ENCODE measurements at regions not wholly inside any gene's neighbourhood (a gene's known extent, or its start where the extent isn't known, plus 50 kb on each side); places are given as distances from the start of the nearest gene placed in this dataset.
"Not testable (repeated sequence)": the region's sequence is repeated elsewhere in the genome, so short reads cannot be mapped to it uniquely, and the experiment has no call there.

GRCh38 chr15:79492065-79492464 is 59.9 kb downstream of the MINAR1 start:
- Histone ChIP-seq H3K27me3 (no peaks in the 10 kb centered on the region), H3K9me3 (no peaks in the 10 kb centered on the region), H3K36me3 (no peaks in the 10 kb centered on the region), H3K4me3 (no peak overlapping the region)
- DNase-seq, result no peak

- Histone ChIP-seq H3K9me3 (no peaks in the 10 kb centered on the region), H3K36me3 (no peaks in the 10 kb centered on the region), H3K4me3 (no peak overlapping the region), H3K27me3 (peaks cover 3% of the 10 kb centered on the region; the same call in 1 of the 2 replicates)
- no peak for DNase-seq
These were observed 62.3 kb downstream of the MINAR1 start for GRCh38 chr15:79494384-79494909.

GRCh38 chr15:79494963-79495755 is 63.0 kb downstream of the MINAR1 start:
- Histone ChIP-seq H3K4me3 (no peak overlapping the region), H3K9me3 (no peaks in the 10 kb centered on the region), H3K27me3 (peaks cover 3% of the 10 kb centered on the region; the same call in 1 of the 2 replicates), H3K36me3 (no peaks in the 10 kb centered on the region)
- DNase-seq, result no peak

GRCh38 chr15:79495775-79496174 is 63.6 kb downstream of the MINAR1 start:
- Histone ChIP-seq H3K4me3 (no peak overlapping the region), H3K36me3 (no peaks in the 10 kb centered on the region), H3K27me3 (peaks cover 3% of the 10 kb centered on the region; the same call in 1 of the 2 replicates), H3K9me3 (no peaks in the 10 kb centered on the region)
- no peak for DNase-seq

- peaks cover 3% of the 10 kb centered on the region; the same call in 1 of the 2 replicates for H3K27me3 ChIP-seq
- H3K4me3 ChIP-seq, result no peak overlapping the region
- H3K36me3 ChIP-seq, result no peaks in the 10 kb centered on the region
- DNase-seq, result no peak
- no peaks in the 10 kb centered on the region for H3K9me3 ChIP-seq
These were observed 64.7 kb downstream of the MINAR1 start for GRCh38 chr15:79496838-79497237.

- no peaks in the 10 kb centered on the region for H3K36me3 ChIP-seq
- H3K4me3 ChIP-seq, result no peak overlapping the region
- H3K9me3 ChIP-seq, result no peaks in the 10 kb centered on the region
- DNase-seq, result no peak
- H3K27me3 ChIP-seq, result peaks cover 3% of the 10 kb centered on the region; the same call in 1 of the 2 replicates
These were observed 69.0 kb downstream of the MINAR1 start for GRCh38 chr15:79501086-79501485.

GRCh38 chr15:79505956-79506355 is 73.8 kb downstream of the MINAR1 start:
- Histone ChIP-seq H3K9me3 (no peaks in the 10 kb centered on the region), H3K36me3 (no peaks in the 10 kb centered on the region), H3K27me3 (no peaks in the 10 kb centered on the region; the same call in 1 of the 2 replicates), H3K4me3 (no peak overlapping the region)
- DNase-seq, result no peak

- DNase-seq, H3K4me3 ChIP-seq, H3K27me3 ChIP-seq, H3K36me3 ChIP-seq, H3K9me3 ChIP-seq: not testable (repeated sequence)
These were observed 80.7 kb downstream of the MINAR1 start for GRCh38 chr15:79512844-79513243.

GRCh38 chr15:79513417-79513816 is 81.3 kb downstream of the MINAR1 start:
- no peak for DNase-seq
- no peaks in the 10 kb centered on the region; the same call in 1 of the 2 replicates for H3K27me3 ChIP-seq
- H3K4me3 ChIP-seq, result no peak overlapping the region
- H3K36me3 ChIP-seq, result no peaks in the 10 kb centered on the region
- no peaks in the 10 kb centered on the region for H3K9me3 ChIP-seq

GRCh38 chr15:79513940-79514339 is 81.8 kb downstream of the MINAR1 start:
- H3K4me3 ChIP-seq, result no peak overlapping the region
- no peaks in the 10 kb centered on the region; the same call in 1 of the 2 replicates for H3K27me3 ChIP-seq
- H3K9me3 ChIP-seq, result no peaks in the 10 kb centered on the region
- no peak for DNase-seq
- H3K36me3 ChIP-seq, result no peaks in the 10 kb centered on the region

GRCh38 chr15:79515300-79516027 is 83.3 kb downstream of the MINAR1 start:
- H3K27me3 ChIP-seq, result no peaks in the 10 kb centered on the region; the same call in 1 of the 2 replicates
- DNase-seq, result no peak
- H3K9me3 ChIP-seq, result no peaks in the 10 kb centered on the region
- H3K4me3 ChIP-seq, result no peak overlapping the region
- no peaks in the 10 kb centered on the region for H3K36me3 ChIP-seq

GRCh38 chr15:79516155-79516554 is 84.0 kb downstream of the MINAR1 start:
- DNase-seq, result no peak
- no peaks in the 10 kb centered on the region for H3K27me3 ChIP-seq
- H3K9me3 ChIP-seq, result no peaks in the 10 kb centered on the region
- H3K36me3 ChIP-seq, result no peaks in the 10 kb centered on the region
- H3K4me3 ChIP-seq, result no peak overlapping the region

GRCh38 chr15:79516646-79517045 is 84.5 kb downstream of the MINAR1 start:
- H3K4me3 ChIP-seq, result no peak overlapping the region
- H3K36me3 ChIP-seq, result no peaks in the 10 kb centered on the region
- no peaks in the 10 kb centered on the region for H3K27me3 ChIP-seq
- DNase-seq, result no peak
- no peaks in the 10 kb centered on the region for H3K9me3 ChIP-seq

GRCh38 chr15:79519628-79520027 is 87.5 kb downstream of the MINAR1 start:
- H3K4me3 ChIP-seq, result no peak overlapping the region
- H3K36me3 ChIP-seq, result no peaks in the 10 kb centered on the region
- no peaks in the 10 kb centered on the region for H3K27me3 ChIP-seq
- H3K9me3 ChIP-seq, result no peaks in the 10 kb centered on the region
- no peak for DNase-seq

- H3K27me3 ChIP-seq, result no peaks in the 10 kb centered on the region
- H3K36me3 ChIP-seq, result no peaks in the 10 kb centered on the region
- H3K4me3 ChIP-seq, result no peak overlapping the region
- no peak for DNase-seq
- no peaks in the 10 kb centered on the region for H3K9me3 ChIP-seq
These were observed 88.5 kb downstream of the MINAR1 start for GRCh38 chr15:79520654-79521053.

- no peaks in the 10 kb centered on the region for H3K36me3 ChIP-seq
- H3K9me3 ChIP-seq, result no peaks in the 10 kb centered on the region
- DNase-seq, result no peak
- H3K27me3 ChIP-seq, result no peaks in the 10 kb centered on the region
- no peak overlapping the region for H3K4me3 ChIP-seq
These were observed 90.5 kb downstream of the MINAR1 start for GRCh38 chr15:79522656-79523055.

GRCh38 chr15:79523266-79523665 is 91.1 kb downstream of the MINAR1 start:
- no peak for DNase-seq
- no peaks in the 10 kb centered on the region for H3K9me3 ChIP-seq
- no peak overlapping the region for H3K4me3 ChIP-seq
- H3K27me3 ChIP-seq, result no peaks in the 10 kb centered on the region
- H3K36me3 ChIP-seq, result no peaks in the 10 kb centered on the region
